ENCODE measurements at regions not wholly inside any gene's neighbourhood (a gene's known extent, or its start where the extent isn't known, plus 50 kb on each side); places are given as distances from the start of the nearest gene placed in this dataset.

- TF ChIP-seq CTCF (optimal IDR thresholded peaks at IDR 0.05 in 1 of 3, IDR thresholded peaks at IDR 0.05 in 1 of 3, conservative IDR thresholded peaks at IDR 0.05 in 1 of 3; ENCODE audit: extremely low read depth in 1 of 3, insufficient read depth in 2 of 3, low read length in 3 of 3) (no peak), EZH2 (IDR thresholded peaks at IDR 0.05; ENCODE audit: low read length) (no peak)
Observed at GRCh38 chr18:44331656-44332570, 348.8 kb upstream of the SETBP1 start.

All from keratinocyte (primary cell).